Endodermal cell (in vitro differentiated cells): ENCODE measurements at regions not wholly inside any gene's neighbourhood (a gene's known extent, or its start where the extent isn't known, plus 50 kb on each side); places are given as distances from the start of the nearest gene placed in this dataset.

ENCODE experiments used
- DNase-seq: peaks from one replicate; pipeline ENCODE4 v3.0.0-alpha.2; 2017
- H3K27ac ChIP-seq: 2 replicates; pipeline ENCODE4 v1.5.1; 2013; ENCODE audit warnings: mild to moderate bottlenecking, low read depth, low read length, moderate library complexity
- H3K27me3 ChIP-seq: 2 replicates; pipeline ENCODE4 v1.6.1; 2013; ENCODE audit warnings: mild to moderate bottlenecking, low read length, moderate library complexity; ENCODE audit not compliant: insufficient read depth, control insufficient read depth, poor library complexity, severe bottlenecking
- H3K36me3 ChIP-seq: 2 replicates; pipeline ENCODE4 v1.7.0; 2013; ENCODE audit warnings: mild to moderate bottlenecking, low read length, moderate library complexity; ENCODE audit not compliant: control insufficient read depth, insufficient read depth
- H3K4me1 ChIP-seq: one replicate; pipeline ENCODE4 v1.7.0; 2013; ENCODE audit warnings: low read length; ENCODE audit not compliant: control insufficient read depth, insufficient read depth
- H3K4me3 ChIP-seq: 2 replicates; pipeline ENCODE4 v1.5.1; 2013; ENCODE audit warnings: mild to moderate bottlenecking, low read length, moderate library complexity
- H3K9ac ChIP-seq: 2 replicates; pipeline ENCODE4 v1.6.1; 2013; ENCODE audit warnings: mild to moderate bottlenecking, low read length, moderate library complexity; ENCODE audit not compliant: poor library complexity, severe bottlenecking; ENCODE audit errors: extremely low read depth
- H3K9me3 ChIP-seq: 2 replicates; pipeline ENCODE4 v1.6.1; 2013; ENCODE audit warnings: mild to moderate bottlenecking, low read length, moderate library complexity; ENCODE audit not compliant: control insufficient read depth
- H3K27ac Mint-ChIP-seq: 2 replicates; pipeline ENCODE4 v1.8.0; 2020; ENCODE audit warnings: mixed read lengths
- H3K27me3 Mint-ChIP-seq: 2 replicates; pipeline ENCODE4 v1.8.0; 2021; ENCODE audit warnings: mild to moderate bottlenecking, mixed read lengths; ENCODE audit not compliant: insufficient read depth
- H3K36me3 Mint-ChIP-seq: 2 replicates; pipeline ENCODE4 v1.8.0; 2020; ENCODE audit warnings: low read depth, mixed read lengths
- H3K4me1 Mint-ChIP-seq: 2 replicates; pipeline ENCODE4 v1.8.0; 2020; ENCODE audit warnings: mixed read lengths
- H3K4me3 Mint-ChIP-seq: 2 replicates; pipeline ENCODE4 v1.8.0; 2020; ENCODE audit warnings: mild to moderate bottlenecking, moderate library complexity, mixed read lengths
- H3K9me3 Mint-ChIP-seq: 2 replicates; pipeline ENCODE4 v1.8.0; 2020; ENCODE audit warnings: mild to moderate bottlenecking, mixed read lengths
- CTCF ChIP-seq: fragments of 200-600 bp; sonication (generic); conservative IDR thresholded peaks from 2 replicates; pipeline ENCODE4 v1.5.0; 2021; ENCODE audit warnings: antibody characterized with exemption, mild to moderate bottlenecking
- WGBS, 2 experiments: methylation state at CpG; one replicate each; pipeline versions ENCODE4 v1.1.5 to v1.1.7; 2013; ENCODE audit warnings: missing lambda C conversion rate in 2 of 2, mixed read lengths in 1 of 2; ENCODE audit not compliant: insufficient coverage in 1 of 2, insufficient read length in 1 of 2; 5-methylcytosine and 5-hydroxymethylcytosine counted together

GRCh38 chr4:46524751-46525150 lies 134.8 kb upstream of the GABRA2 start:
- H3K4me3 Mint-ChIP-seq = no peak overlapping the region
- DNase-seq = no peak
- no peaks in the 10 kb centered on the region for H3K27me3 Mint-ChIP-seq
- peaks cover 5% of the 10 kb centered on the region for H3K9me3 Mint-ChIP-seq
- Histone ChIP-seq H3K27me3 (no peaks in the 10 kb centered on the region), H3K9me3 (no peaks in the 10 kb centered on the region), H3K36me3 (no peaks in the 10 kb centered on the region), H3K4me3 (no peak overlapping the region), H3K9ac (no peak overlapping the region), H3K4me1 (no peaks in the 10 kb centered on the region), H3K27ac (no peak overlapping the region)
- WGBS, 2 experiments = 86 to 100% methylated on average over 2 to 3 of the region's 3 CpGs
- H3K36me3 Mint-ChIP-seq = no peaks in the 10 kb centered on the region
- TF ChIP-seq CTCF = no peak
- no peak overlapping the region for H3K27ac Mint-ChIP-seq
- H3K4me1 Mint-ChIP-seq = no peaks in the 10 kb centered on the region

- Histone ChIP-seq H3K9ac (no peak overlapping the region), H3K27me3 (no peaks in the 10 kb centered on the region), H3K9me3 (no peaks in the 10 kb centered on the region), H3K27ac (no peak overlapping the region), H3K36me3 (no peaks in the 10 kb centered on the region), H3K4me3 (no peak overlapping the region), H3K4me1 (no peaks in the 10 kb centered on the region)
- no peak for TF ChIP-seq CTCF
- Mint-ChIP-seq H3K9me3 (peaks cover 5% of the 10 kb centered on the region), H3K4me3 (no peak overlapping the region), H3K27me3 (no peaks in the 10 kb centered on the region), H3K4me1 (no peaks in the 10 kb centered on the region), H3K27ac (no peak overlapping the region), H3K36me3 (no peaks in the 10 kb centered on the region)
- no peak for DNase-seq
These were observed 130.4 kb upstream of the GABRA2 start for GRCh38 chr4:46520361-46520760.

GRCh38 chr4:46515940-46516339 lies 126.0 kb upstream of the GABRA2 start:
- Histone ChIP-seq H3K4me3 (no peak overlapping the region), H3K4me1 (no peaks in the 10 kb centered on the region), H3K36me3 (no peaks in the 10 kb centered on the region), H3K9me3 (no peaks in the 10 kb centered on the region), H3K9ac (no peak overlapping the region), H3K27ac (no peak overlapping the region), H3K27me3 (no peaks in the 10 kb centered on the region)
- no peaks in the 10 kb centered on the region for H3K27me3 Mint-ChIP-seq
- no peaks in the 10 kb centered on the region for H3K9me3 Mint-ChIP-seq
- no peak overlapping the region for H3K4me3 Mint-ChIP-seq
- 86% methylated on average over 2 of the region's 2 CpGs; no CpG with 5 or more reads in 1 of the 2 experiments for WGBS, 2 experiments
- DNase-seq = no peak
- H3K4me1 Mint-ChIP-seq = no peaks in the 10 kb centered on the region
- no peak for TF ChIP-seq CTCF
- H3K36me3 Mint-ChIP-seq = no peaks in the 10 kb centered on the region
- no peak overlapping the region for H3K27ac Mint-ChIP-seq
